Femur (tissue), 1 donor: ENCODE measurements at regions not wholly inside any gene's neighbourhood (a gene's known extent, or its start where the extent isn't known, plus 50 kb on each side); places are given as distances from the start of the nearest gene placed in this dataset.

ENCODE experiments used
- DNase-seq: peaks from one replicate; pipeline ENCODE4 v3.0.0-alpha.2; 2017

GRCh38 chr1:24983006-24983680 lies 53.1 kb upstream of the RUNX3 start:
- no peak for DNase-seq

- no peak for DNase-seq
Observed at GRCh38 chr1:24981631-24982005, 51.5 kb upstream of the RUNX3 start.

- no peak for DNase-seq
Observed at GRCh38 chr1:24980836-24981630, 51.0 kb upstream of the RUNX3 start.
